OCI-LY1 (cell line): ENCODE measurements at regions not wholly inside any gene's neighbourhood (a gene's known extent, or its start where the extent isn't known, plus 50 kb on each side); places are given as distances from the start of the nearest gene placed in this dataset.
"Not testable (repeated sequence)": the region's sequence is repeated elsewhere in the genome, so short reads cannot be mapped to it uniquely, and the experiment has no call there.

ENCODE experiments used
- CTCF ChIP-seq: fragments of 200-600 bp; sonication (generic), shearing (Covaris generic); IDR thresholded peaks from 2 replicates; pipeline ENCODE4 v1.5.1; 2017; ENCODE audit warnings: mild to moderate bottlenecking, antibody characterized with exemption, low read length, moderate library complexity, mixed read lengths
- EZH2 ChIP-seq: fragments of 200-600 bp; sonication (generic), shearing (Covaris generic); IDR thresholded peaks from 2 replicates; pipeline ENCODE4 v1.8.0; 2017; ENCODE audit warnings: borderline replicate concordance, mixed run types, mild to moderate bottlenecking, antibody characterized with exemption, low read length, moderate library complexity, mixed read lengths

GRCh38 chr6:58000233-58000632, 682.8 kb downstream of the PRIM2 start:
- not testable (repeated sequence) for TF ChIP-seq CTCF, EZH2
